WTC11 (cell line): ENCODE measurements at regions not wholly inside any gene's neighbourhood (a gene's known extent, or its start where the extent isn't known, plus 50 kb on each side); places are given as distances from the start of the nearest gene placed in this dataset.

Experiments used
- ATAC-seq: fragments of 200-7000 bp; cut with Tn5 transposase; 2 replicates; pipeline ENCODE4 v1.10.0; 2021; ENCODE audit warnings: mild to moderate bottlenecking, moderate library complexity
- CTCF ChIA-PET: fragments of 300-600 bp; sonication (Branson Sonifier 250); formaldehyde crosslinking; loops from one replicate; lab custom pipeline; 2021; ENCODE audit warnings: antibody characterized with exemption; lab: Charles Lee
- POLR2A ChIA-PET: fragments of 350-600 bp; sonication (Branson Sonifier 250); formaldehyde crosslinking; loops from one replicate; lab custom pipeline; 2021; ENCODE audit warnings: antibody characterized with exemption; lab: Charles Lee
- DNase-seq: peaks from one replicate; pipeline ENCODE4 v3.0.0; 2021; ENCODE audit warnings: low spot score
- H3K27ac Mint-ChIP-seq: 2 replicates; pipeline ENCODE4 v1.8.0; 2021; ENCODE audit warnings: mixed read lengths
- H3K27me3 Mint-ChIP-seq: 2 replicates; pipeline ENCODE4 v1.8.0; 2021; ENCODE audit warnings: low read depth, mild to moderate bottlenecking, moderate library complexity, mixed read lengths
- H3K36me3 Mint-ChIP-seq: 2 replicates; pipeline ENCODE4 v1.8.0; 2021; ENCODE audit warnings: mixed read lengths
- H3K4me1 Mint-ChIP-seq: 2 replicates; pipeline ENCODE4 v1.8.0; 2022; ENCODE audit warnings: mixed read lengths
- H3K4me3 Mint-ChIP-seq: 2 replicates; pipeline ENCODE4 v1.8.0; 2021; ENCODE audit warnings: mild to moderate bottlenecking, moderate library complexity, mixed read lengths
- H3K9me3 Mint-ChIP-seq: 2 replicates; pipeline ENCODE4 v1.8.0; 2021; ENCODE audit warnings: mixed read lengths
- ATF1 ChIP-seq: sonication (generic); formaldehyde crosslinking; IDR thresholded peaks from 2 replicates; pipeline ENCODE4 v1.8.1; 2023; ENCODE audit warnings: mild to moderate bottlenecking, moderate library complexity, missing genetic modification reagents
- ATF3 ChIP-seq: sonication (generic); formaldehyde crosslinking; conservative IDR thresholded peaks from 2 replicates; pipeline ENCODE4 v1.8.1; 2022; ENCODE audit warnings: mild to moderate bottlenecking, missing genetic modification reagents
- ATF6 ChIP-seq: sonication (generic); formaldehyde crosslinking; IDR thresholded peaks from 2 replicates; pipeline ENCODE4 v1.8.1; 2023; ENCODE audit warnings: mild to moderate bottlenecking, missing genetic modification reagents
- ERG ChIP-seq: fragments of 250-450 bp; sonication (Bioruptor Pico); IDR thresholded peaks from 2 replicates; pipeline ENCODE4 v1.8.0; 2021; ENCODE audit warnings: mild to moderate bottlenecking
- IRF2 ChIP-seq: sonication (generic); formaldehyde crosslinking; IDR thresholded peaks from 2 replicates; pipeline ENCODE4 v1.8.0; 2022; ENCODE audit warnings: low read depth, missing genetic modification reagents, borderline replicate concordance
- JUN ChIP-seq: sonication (generic); formaldehyde crosslinking; IDR thresholded peaks from 2 replicates; pipeline ENCODE4 v1.8.0; 2023; ENCODE audit warnings: mild to moderate bottlenecking, missing genetic modification reagents
- MXD4 ChIP-seq: fragments of 250-450 bp; sonication (Bioruptor Pico); IDR thresholded peaks from 2 replicates; pipeline ENCODE4 v1.8.0; 2021; ENCODE audit warnings: mild to moderate bottlenecking, moderate library complexity, borderline replicate concordance
- NFE2L1 ChIP-seq: sonication (generic); formaldehyde crosslinking; IDR thresholded peaks from 2 replicates; pipeline ENCODE4 v1.8.1; 2023; ENCODE audit warnings: missing genetic modification reagents
- NR2C2 ChIP-seq: sonication (generic); formaldehyde crosslinking; IDR thresholded peaks from 2 replicates; pipeline ENCODE4 v1.8.0; 2022; ENCODE audit warnings: mild to moderate bottlenecking, missing genetic modification reagents
- OVOL2 ChIP-seq: fragments of 250-450 bp; sonication (Bioruptor Pico); IDR thresholded peaks from 2 replicates; pipeline ENCODE4 v1.9.0; 2021; ENCODE audit warnings: mild to moderate bottlenecking, borderline replicate concordance
- PRRX2 ChIP-seq: fragments of 250-450 bp; sonication (Bioruptor Pico); IDR thresholded peaks from 2 replicates; pipeline ENCODE4 v1.8.0; 2021; ENCODE audit warnings: mild to moderate bottlenecking
- ZBTB21 ChIP-seq: sonication (generic); formaldehyde crosslinking; IDR thresholded peaks from 2 replicates; pipeline ENCODE4 v1.8.1; 2023; ENCODE audit warnings: mild to moderate bottlenecking, missing genetic modification reagents, borderline replicate concordance
- ZBTB43 ChIP-seq: sonication (generic); formaldehyde crosslinking; IDR thresholded peaks from 2 replicates; pipeline ENCODE4 v1.8.1; 2023; ENCODE audit warnings: mild to moderate bottlenecking, missing genetic modification reagents
- ZMAT4 ChIP-seq: fragments of 250-450 bp; sonication (Bioruptor Pico); IDR thresholded peaks from 2 replicates; pipeline ENCODE4 v1.9.0; 2021; ENCODE audit warnings: mild to moderate bottlenecking
- ZNF219 ChIP-seq: sonication (generic); formaldehyde crosslinking; IDR thresholded peaks from 2 replicates; pipeline ENCODE4 v1.8.0; 2023; ENCODE audit warnings: missing genetic modification reagents, mild to moderate bottlenecking, borderline replicate concordance
- ZNF416 ChIP-seq: fragments of 250-450 bp; sonication (Bioruptor Pico); IDR thresholded peaks from 2 replicates; pipeline ENCODE4 v1.9.0; 2021; ENCODE audit warnings: mild to moderate bottlenecking, inconsistent platforms
- ZNF512 ChIP-seq: sonication (generic); formaldehyde crosslinking; IDR thresholded peaks from 2 replicates; pipeline ENCODE4 v1.8.1; 2022; ENCODE audit warnings: missing genetic modification reagents, borderline replicate concordance
- ZNF532 ChIP-seq: fragments of 250-450 bp; sonication (Bioruptor Pico); IDR thresholded peaks from 2 replicates; pipeline ENCODE4 v1.9.0; 2021; ENCODE audit warnings: mild to moderate bottlenecking, borderline replicate concordance
- ZNF671 ChIP-seq: fragments of 250-450 bp; sonication (Bioruptor Pico); IDR thresholded peaks from 2 replicates; pipeline ENCODE4 v1.8.0; 2021; ENCODE audit warnings: mild to moderate bottlenecking

- TF ChIP-seq IRF2, result no peak
- no peak for TF ChIP-seq NFE2L1 (CRISPR knock-in tag)
- no peak for TF ChIP-seq ZMAT4 (CRISPR knock-in tag)
Measured at GRCh38 chr3:174659511-174659910, 199.6 kb upstream of the NAALADL2 start (continued).

GRCh38 chr3:174662653-174663052 lies 196.5 kb upstream of the NAALADL2 start:
- ATAC-seq, result no peak
- H3K9me3 Mint-ChIP-seq, result no peaks in the 10 kb centered on the region
- ChIA-PET CTCF (no interaction called here), POLR2A (no interaction called here)
- no peak for DNase-seq
- no peaks in the 10 kb centered on the region for H3K27me3 Mint-ChIP-seq
- H3K4me3 Mint-ChIP-seq, result no peak overlapping the region
- no peak overlapping the region for H3K27ac Mint-ChIP-seq
- TF ChIP-seq PRRX2 (CRISPR knock-in tag) (no peak), ZNF512 (CRISPR knock-in tag) (no peak), ZNF219 (CRISPR knock-in tag) (no peak), NR2C2 (CRISPR knock-in tag) (no peak), ATF6 (CRISPR knock-in tag) (no peak), ZBTB43 (CRISPR knock-in tag) (no peak), ZNF532 (CRISPR knock-in tag) (no peak), ZNF671 (no peak), ERG (CRISPR knock-in tag) (no peak), ZBTB21 (CRISPR knock-in tag) (no peak), JUN (CRISPR knock-in tag) (no peak), MXD4 (CRISPR knock-in tag) (no peak), ATF3 (CRISPR knock-in tag) (no peak), OVOL2 (CRISPR knock-in tag) (no peak), ZNF416 (CRISPR knock-in tag) (no peak), ATF1 (no peak)
- no peaks in the 10 kb centered on the region for H3K36me3 Mint-ChIP-seq
- H3K4me1 Mint-ChIP-seq, result no peaks in the 10 kb centered on the region
